OCI-LY1 (cell line): ENCODE measurements at regions not wholly inside any gene's neighbourhood (a gene's known extent, or its start where the extent isn't known, plus 50 kb on each side); places are given as distances from the start of the nearest gene placed in this dataset.

ENCODE experiments used
- EZH2 ChIP-seq: fragments of 200-600 bp; sonication (generic), shearing (Covaris generic); IDR thresholded peaks from 2 replicates; pipeline ENCODE4 v1.8.0; 2017; ENCODE audit warnings: borderline replicate concordance, mixed run types, mild to moderate bottlenecking, antibody characterized with exemption, low read length, moderate library complexity, mixed read lengths
- TF ChIP-seq, protein P1 (sequence below): fragments of 200-600 bp; sonication (generic), shearing (Covaris generic); IDR thresholded peaks from 2 replicates; pipeline ENCODE4 v1.5.1; 2017; ENCODE audit warnings: mild to moderate bottlenecking, antibody characterized with exemption, low read length, moderate library complexity, mixed read lengths

DNA sequence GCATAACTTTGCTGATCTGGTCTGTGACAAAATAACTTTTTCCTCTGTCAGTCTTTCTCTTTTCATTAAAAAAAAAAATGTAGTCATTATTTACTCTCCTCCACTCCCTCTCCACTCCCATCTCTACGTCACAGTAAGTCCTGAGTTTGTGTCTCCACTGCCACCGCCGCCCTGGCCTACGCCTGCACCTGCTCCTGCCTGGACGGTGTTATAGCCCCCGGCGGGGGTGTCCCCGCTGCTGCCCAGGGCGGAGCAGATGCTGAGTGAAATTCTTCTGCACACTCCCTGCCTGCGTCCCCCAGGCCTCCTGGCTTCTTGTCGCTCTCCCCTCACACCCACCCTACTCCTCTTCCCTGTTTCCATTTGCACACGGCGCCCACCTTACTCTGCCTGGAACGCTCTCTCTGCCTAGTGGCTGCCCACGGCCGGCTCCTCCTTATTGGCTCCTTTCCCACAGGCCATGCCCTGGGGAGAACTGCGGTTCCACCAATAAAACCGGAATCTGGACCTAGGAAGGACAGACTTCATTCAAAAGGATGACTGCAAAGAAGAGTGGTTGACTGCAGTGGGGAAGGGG, 55.2 kb upstream of the C1orf174 start:
- TF ChIP-seq, protein P1, sequence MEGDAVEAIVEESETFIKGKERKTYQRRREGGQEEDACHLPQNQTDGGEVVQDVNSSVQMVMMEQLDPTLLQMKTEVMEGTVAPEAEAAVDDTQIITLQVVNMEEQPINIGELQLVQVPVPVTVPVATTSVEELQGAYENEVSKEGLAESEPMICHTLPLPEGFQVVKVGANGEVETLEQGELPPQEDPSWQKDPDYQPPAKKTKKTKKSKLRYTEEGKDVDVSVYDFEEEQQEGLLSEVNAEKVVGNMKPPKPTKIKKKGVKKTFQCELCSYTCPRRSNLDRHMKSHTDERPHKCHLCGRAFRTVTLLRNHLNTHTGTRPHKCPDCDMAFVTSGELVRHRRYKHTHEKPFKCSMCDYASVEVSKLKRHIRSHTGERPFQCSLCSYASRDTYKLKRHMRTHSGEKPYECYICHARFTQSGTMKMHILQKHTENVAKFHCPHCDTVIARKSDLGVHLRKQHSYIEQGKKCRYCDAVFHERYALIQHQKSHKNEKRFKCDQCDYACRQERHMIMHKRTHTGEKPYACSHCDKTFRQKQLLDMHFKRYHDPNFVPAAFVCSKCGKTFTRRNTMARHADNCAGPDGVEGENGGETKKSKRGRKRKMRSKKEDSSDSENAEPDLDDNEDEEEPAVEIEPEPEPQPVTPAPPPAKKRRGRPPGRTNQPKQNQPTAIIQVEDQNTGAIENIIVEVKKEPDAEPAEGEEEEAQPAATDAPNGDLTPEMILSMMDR, result no peak
- TF ChIP-seq EZH2, result no peak
